Tibial nerve (tissue), 4 donors: ENCODE measurements at regions not wholly inside any gene's neighbourhood (a gene's known extent, or its start where the extent isn't known, plus 50 kb on each side); places are given as distances from the start of the nearest gene placed in this dataset.
"Not testable (repeated sequence)": the region's sequence is repeated elsewhere in the genome, so short reads cannot be mapped to it uniquely, and the experiment has no call there.

Source experiments
- DNase-seq, 2 donors: peaks; one replicate each; pipeline ENCODE4 v3.0.0-alpha.2; 2019; ENCODE audit warnings: low spot score in 2 of 2
- H3K27ac ChIP-seq, 4 donors: fragments of 200-600 bp; sonication (generic) in 3 of 4; one replicate each; pipeline ENCODE4 v1.5.1; 2017 to 2019; ENCODE audit warnings: mild to moderate bottlenecking in 1 of 4
- H3K27me3 ChIP-seq, 2 donors: fragments of 200-600 bp; sonication (generic) in 1 of 2; one replicate each; pipeline versions ENCODE4 v1.5.1 to v1.6.0; 2017 to 2019
- H3K36me3 ChIP-seq, 3 donors: fragments of 200-600 bp; sonication (generic); one replicate each; pipeline ENCODE4 v1.5.1; 2018 to 2019
- H3K4me1 ChIP-seq, 4 donors: fragments of 200-600 bp; sonication (generic) in 3 of 4; one replicate each; pipeline ENCODE4 v1.5.1; 2017 to 2019
- H3K4me3 ChIP-seq, 4 donors: fragments of 200-600 bp; sonication (generic) in 3 of 4; one replicate each; pipeline ENCODE4 v1.5.1; 2017 to 2019; ENCODE audit warnings: mild to moderate bottlenecking in 1 of 4, moderate library complexity in 1 of 4
- H3K9me3 ChIP-seq, 4 donors: fragments of 200-600 bp; sonication (generic) in 3 of 4; one replicate each; pipeline ENCODE4 v1.5.1; 2017 to 2019
- CTCF ChIP-seq, 5 experiments: fragments of 200-600 bp in 3 of 5; fragments of 450-650 bp in 2 of 5; sonication (generic) in 3 of 5; IDR thresholded peaks; one replicate each; pipeline ENCODE4 v1.5.1; 2016 to 2019; ENCODE audit warnings: antibody characterized with exemption in 5 of 5, mild to moderate bottlenecking in 3 of 5, moderate library complexity in 2 of 5
- EP300 ChIP-seq, 2 donors: sonication (generic); formaldehyde crosslinking; IDR thresholded peaks; one replicate each; pipeline ENCODE4 v1.6.1; 2017; ENCODE audit warnings: antibody characterized with exemption in 2 of 2, mild to moderate bottlenecking in 1 of 2
- POLR2A ChIP-seq, 2 donors: fragments of 450-650 bp; IDR thresholded peaks; one replicate each; pipeline ENCODE4 v1.6.1; 2017; ENCODE audit warnings: antibody characterized with exemption in 2 of 2, mild to moderate bottlenecking in 2 of 2, moderate library complexity in 2 of 2
- WGBS, 2 donors: methylation state at CpG; one replicate each; pipeline ENCODE4 v1.1.5; 2018; 5-methylcytosine and 5-hydroxymethylcytosine counted together

GRCh38 chr16:65817066-65817465 lies 549.4 kb upstream of the CDH5 start:
- 95 to 96% methylated on average over 3 of the region's 3 CpGs for WGBS, 2 donors
- Histone ChIP-seq H3K9me3 (no peaks in the 10 kb centered on the region), H3K4me3 (no peak overlapping the region), H3K36me3 (no peaks in the 10 kb centered on the region), H3K27ac (no peak overlapping the region), H3K4me1 (no peaks in the 10 kb centered on the region), H3K27me3 (no peaks in the 10 kb centered on the region)
- no peak for DNase-seq
- TF ChIP-seq CTCF (IDR thresholded peaks at IDR 0.05) (no peak), EP300 (IDR thresholded peaks at IDR 0.05) (no peak), POLR2A (IDR thresholded peaks at IDR 0.05) (no peak)

GRCh38 chr16:65816556-65816955 lies 549.9 kb upstream of the CDH5 start:
- 82 to 94% methylated on average over 2 of the region's 2 CpGs for WGBS, 2 donors
- H3K27ac ChIP-seq, result no peak overlapping the region
- H3K27me3 ChIP-seq, result no peaks in the 10 kb centered on the region
- H3K36me3 ChIP-seq, result no peaks in the 10 kb centered on the region
- no peaks in the 10 kb centered on the region for H3K9me3 ChIP-seq
- no peak overlapping the region for H3K4me3 ChIP-seq
- TF ChIP-seq CTCF (IDR thresholded peaks at IDR 0.05), result no peak
- TF ChIP-seq EP300 (IDR thresholded peaks at IDR 0.05), result no peak
- TF ChIP-seq POLR2A (IDR thresholded peaks at IDR 0.05), result no peak
- DNase-seq, result no peak
- no peaks in the 10 kb centered on the region for H3K4me1 ChIP-seq

- H3K27me3 ChIP-seq, result no peaks in the 10 kb centered on the region
- H3K4me1 ChIP-seq, result no peaks in the 10 kb centered on the region
- H3K27ac ChIP-seq, result no peak overlapping the region
- no peak for TF ChIP-seq POLR2A (IDR thresholded peaks at IDR 0.05)
- TF ChIP-seq CTCF (IDR thresholded peaks at IDR 0.05), result no peak
- TF ChIP-seq EP300 (IDR thresholded peaks at IDR 0.05), result no peak
- no peak for DNase-seq
- no peaks in the 10 kb centered on the region for H3K9me3 ChIP-seq
- no peaks in the 10 kb centered on the region for H3K36me3 ChIP-seq
- H3K4me3 ChIP-seq, result no peak overlapping the region
- 71 to 76% methylated on average over 1 of the region's 1 CpG for WGBS, 2 donors
Observed at GRCh38 chr16:65815707-65816106, 550.8 kb upstream of the CDH5 start.

- not testable (repeated sequence) for H3K4me3 ChIP-seq, H3K36me3 ChIP-seq, H3K9me3 ChIP-seq, DNase-seq, H3K4me1 ChIP-seq, H3K27ac ChIP-seq, H3K27me3 ChIP-seq
- 73 to 84% methylated on average over 7 of the region's 7 CpGs for WGBS, 2 donors
Observed at GRCh38 chr16:65813879-65814278, 552.6 kb upstream of the CDH5 start.

GRCh38 chr16:65809627-65810026 lies 556.9 kb upstream of the CDH5 start:
- WGBS, 2 donors, result 82 to 87% methylated on average over 8 of the region's 8 CpGs

More at GRCh38 chr16:65809627-65810026, 556.9 kb upstream of the CDH5 start:
- DNase-seq, result no peak
- H3K36me3 ChIP-seq, result no peaks in the 10 kb centered on the region
- no peaks in the 10 kb centered on the region for H3K9me3 ChIP-seq
- no peak overlapping the region for H3K4me3 ChIP-seq
- TF ChIP-seq EP300 (IDR thresholded peaks at IDR 0.05) (no peak), POLR2A (IDR thresholded peaks at IDR 0.05) (no peak), CTCF (IDR thresholded peaks at IDR 0.05) (no peak)
- H3K27me3 ChIP-seq, result no peaks in the 10 kb centered on the region
- H3K4me1 ChIP-seq, result no peaks in the 10 kb centered on the region
- H3K27ac ChIP-seq, result no peak overlapping the region
